NCI-H187 (cell line): ENCODE measurements at regions not wholly inside any gene's neighbourhood (a gene's known extent, or its start where the extent isn't known, plus 50 kb on each side); places are given as distances from the start of the nearest gene placed in this dataset.
"Not testable (repeated sequence)": the region's sequence is repeated elsewhere in the genome, so short reads cannot be mapped to it uniquely, and the experiment has no call there.

Experiments
- DNase-seq, 2 experiments: peaks; one replicate each; lab custom pipeline; 2025; lab: John Stamatoyannopoulos, UW

DNA sequence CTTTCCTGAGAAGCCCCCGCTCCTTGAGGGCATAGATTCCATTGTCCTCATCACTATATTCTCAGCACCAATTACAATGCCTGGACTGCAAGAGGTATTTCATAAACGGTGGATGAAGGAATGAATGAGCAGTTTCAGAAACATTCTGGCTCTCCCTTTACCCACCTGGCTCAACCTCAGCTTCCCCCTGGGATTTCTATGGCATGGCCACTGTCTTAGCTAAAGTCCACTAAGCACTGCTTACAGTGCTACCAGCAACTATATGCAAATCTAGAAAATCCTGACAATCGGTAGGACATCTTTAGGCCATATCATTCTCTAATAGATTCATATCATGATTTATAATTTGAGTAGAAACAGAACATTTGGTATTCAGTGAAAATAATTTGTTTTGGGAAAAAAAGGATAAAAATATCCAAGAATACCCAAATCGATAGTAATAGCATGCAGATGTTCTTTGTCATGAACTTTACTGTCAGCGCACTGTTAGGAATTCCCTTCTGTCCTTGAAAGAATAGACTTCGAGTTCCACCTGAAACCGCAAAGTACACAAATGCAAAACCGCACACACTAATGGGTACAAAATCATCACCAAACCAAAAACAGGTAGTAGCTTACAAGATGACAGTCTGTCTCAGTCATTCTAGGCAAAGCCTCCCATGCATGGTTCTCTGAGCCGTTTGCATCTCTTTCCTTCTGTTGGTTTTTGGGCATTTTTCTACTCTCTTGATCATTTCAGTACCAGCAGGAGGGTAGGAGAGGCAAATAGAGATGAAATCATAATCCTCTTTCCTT, 303.6 kb upstream of the ID2 start:
- peak; percentile 50 to 68 for DNase-seq

DNA sequence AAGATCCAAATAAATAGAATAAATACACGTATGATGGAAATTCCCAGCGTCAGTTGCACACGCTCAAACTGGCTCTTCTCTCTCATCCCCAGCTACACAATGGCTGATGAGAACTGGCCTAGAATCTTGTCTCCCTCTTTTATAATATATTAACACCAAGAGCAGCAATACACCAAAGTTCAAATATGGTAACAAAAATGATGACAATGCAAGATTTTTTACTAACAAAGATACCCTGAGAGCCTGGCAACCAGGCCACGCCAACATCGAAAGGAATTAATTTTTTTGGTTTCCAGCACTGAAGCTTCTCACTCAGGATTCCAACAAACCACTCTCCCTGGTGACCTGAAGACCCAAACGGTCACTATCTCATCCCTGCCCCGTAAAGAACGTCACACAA, 302.7 kb upstream of the ID2 start:
- no peak for DNase-seq

DNA sequence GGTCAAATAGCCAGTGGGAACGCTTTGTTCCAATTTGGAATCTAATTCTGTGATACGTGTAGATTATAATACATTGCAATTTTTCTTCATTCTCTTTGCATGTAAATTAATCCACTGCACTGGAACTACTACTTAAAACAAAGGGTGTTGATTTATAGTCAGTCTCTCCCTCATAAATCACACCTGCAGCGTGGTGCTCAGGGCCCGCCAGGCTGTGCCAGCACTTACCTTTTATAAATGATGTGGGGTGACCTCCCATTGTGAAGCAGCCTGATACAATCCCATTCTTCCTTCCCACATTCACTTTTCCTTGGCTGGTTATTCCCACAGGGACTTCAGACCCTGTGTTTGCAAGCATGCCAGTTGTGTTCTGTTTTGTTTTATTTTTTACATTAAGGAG, 302.3 kb upstream of the ID2 start:
- DNase-seq: peak; percentile 31 to 41

DNA sequence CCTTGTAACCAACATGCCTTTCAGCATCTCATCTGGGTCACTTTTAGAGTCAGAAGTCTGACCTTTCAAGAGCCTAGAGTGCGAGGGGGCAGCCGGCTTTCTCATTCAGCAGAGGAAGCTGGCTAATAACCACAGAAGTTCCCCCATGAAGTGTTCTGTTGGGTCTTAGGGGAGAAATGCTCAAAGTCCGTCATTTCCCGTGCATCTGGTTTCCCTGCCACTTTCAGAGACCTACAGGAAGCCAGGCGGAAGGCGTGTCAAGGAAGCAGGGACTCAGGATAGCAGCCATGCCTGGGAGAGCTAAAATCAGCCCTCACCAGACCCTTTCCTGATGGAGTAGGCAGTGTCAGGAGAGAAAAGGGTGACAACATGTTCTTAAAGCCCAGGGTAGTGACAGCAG, 301.8 kb upstream of the ID2 start:
- DNase-seq: no peak

DNA sequence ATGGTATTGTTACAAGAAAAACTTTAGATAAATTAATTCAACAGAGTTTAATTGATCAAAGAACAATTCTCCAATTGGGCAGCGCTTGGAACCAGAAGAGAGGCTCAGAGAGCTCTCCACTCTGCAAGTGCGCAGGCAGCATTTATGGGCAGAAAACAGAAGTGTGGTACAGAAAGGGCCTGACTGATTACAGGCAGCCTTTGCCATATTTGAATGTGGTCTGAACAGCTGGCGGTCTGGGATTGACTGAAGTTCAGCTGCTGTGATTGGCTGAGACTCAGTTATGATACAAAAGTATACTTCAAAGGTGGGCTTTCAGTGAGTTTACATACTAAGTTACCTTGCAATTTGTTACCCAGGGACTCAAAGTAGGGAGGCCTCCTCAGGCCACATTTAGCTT, 301.3 kb upstream of the ID2 start:
- DNase-seq: no peak

DNA sequence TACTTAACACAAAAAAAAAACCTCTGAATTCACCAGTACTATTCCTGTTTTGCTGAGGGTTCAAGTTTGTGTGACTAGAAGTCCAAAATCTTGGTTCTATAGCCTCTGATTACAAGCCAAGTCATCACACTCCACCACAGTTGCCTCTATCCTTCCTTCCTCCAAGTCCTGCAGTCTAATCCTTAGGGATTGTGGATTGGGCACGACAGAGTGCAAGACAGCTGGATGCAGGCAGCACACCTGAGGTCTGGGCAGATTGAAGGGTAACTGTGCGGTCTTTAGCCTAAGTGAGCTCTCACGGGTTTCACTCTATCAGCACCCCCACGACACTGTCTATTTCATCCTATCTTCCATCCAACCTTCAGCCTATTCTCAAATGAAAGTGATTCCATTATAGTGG, 299.4 kb upstream of the ID2 start:
- no peak for DNase-seq

DNA sequence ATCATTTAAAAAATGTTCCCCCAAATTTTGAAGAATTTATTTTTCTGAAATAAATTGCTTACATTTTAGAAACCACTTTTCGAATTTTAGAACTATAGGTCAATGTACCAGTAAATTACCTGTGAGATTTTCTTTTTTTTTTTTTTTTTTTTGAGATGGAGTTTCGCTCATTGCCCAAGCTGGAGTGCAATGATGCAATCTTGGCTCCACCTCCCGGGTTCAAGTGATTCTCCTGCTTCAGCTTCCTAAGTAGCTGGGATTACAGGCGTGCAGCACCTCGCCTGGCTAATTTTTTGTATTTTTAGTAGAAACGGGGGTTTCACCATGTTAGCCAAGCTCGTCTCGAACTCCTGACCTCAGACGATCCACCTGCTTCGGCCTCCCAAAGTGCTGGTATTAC, 295.1 kb upstream of the ID2 start:
- DNase-seq: not testable (repeated sequence)

DNA sequence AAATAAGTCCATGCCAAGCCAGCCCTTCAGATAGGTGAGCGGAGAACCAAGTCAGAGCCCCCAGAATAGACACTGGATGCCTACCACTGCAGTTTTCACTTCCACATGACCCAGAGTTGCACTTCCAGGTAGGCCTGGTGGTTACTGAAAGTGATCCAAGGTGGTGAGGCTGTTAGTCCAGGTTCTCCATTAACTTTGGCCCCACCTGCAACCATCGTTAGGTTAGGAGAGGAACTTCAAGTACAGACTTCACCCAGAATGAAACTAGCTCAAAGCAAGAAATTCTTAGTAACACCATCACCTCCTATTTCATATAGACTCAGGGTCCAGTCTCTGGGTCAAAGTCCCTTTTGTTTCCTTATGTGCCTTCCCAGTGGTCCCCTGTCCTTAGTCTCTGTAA, 293.1 kb upstream of the ID2 start:
- DNase-seq: no peak

DNA sequence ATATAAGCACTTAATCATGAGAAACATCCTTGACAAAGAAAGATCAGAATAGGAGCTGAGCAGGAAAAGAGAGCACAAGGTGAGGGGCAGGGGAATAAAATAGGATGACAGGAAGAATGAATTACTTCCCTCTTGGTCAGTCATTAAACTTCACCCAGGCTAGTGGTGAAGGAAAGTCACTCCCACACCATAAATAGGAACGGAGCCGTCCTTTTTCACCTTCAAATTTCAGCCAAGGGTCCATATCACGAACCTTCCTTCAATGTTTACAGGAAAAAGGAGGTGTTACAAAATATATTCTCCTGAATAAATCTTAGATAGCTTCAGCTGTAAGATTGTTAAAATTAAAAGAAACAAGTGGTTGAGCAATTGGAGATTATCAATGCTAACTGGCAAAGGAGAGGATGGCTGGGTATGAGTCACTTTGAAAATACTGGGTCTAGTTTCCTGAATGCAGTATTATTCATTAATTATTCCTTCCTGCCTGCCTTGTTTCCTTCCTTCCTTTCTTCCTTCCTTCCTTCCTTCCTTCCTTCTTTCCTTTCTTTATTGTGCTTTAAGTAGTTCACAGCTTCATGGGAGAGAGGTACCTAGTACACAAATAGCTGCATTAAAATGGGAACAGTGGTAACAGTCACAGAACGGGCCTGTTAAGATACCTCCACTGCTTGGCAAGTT, 292.3 kb upstream of the ID2 start:
- DNase-seq: no peak

DNA sequence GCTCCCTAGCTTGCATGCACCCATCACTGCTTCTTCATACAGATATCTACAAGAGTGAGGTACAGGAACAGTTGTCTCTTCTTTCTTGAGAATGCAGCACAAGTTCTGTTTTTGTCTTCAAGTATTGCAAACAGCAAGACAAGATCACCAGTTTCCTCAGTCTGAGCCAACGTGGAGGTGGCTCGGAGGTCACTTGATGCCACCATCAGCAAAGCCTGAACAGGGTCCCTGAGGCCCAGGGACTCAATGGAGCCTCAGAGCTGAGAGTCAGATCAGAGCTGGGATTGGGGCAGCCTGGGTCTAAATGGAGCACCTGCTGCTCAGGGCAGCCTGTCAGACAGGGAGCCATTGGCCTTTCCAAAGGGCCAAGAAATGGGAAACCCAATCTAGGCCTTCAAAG, 290.7 kb upstream of the ID2 start:
- no peak for DNase-seq

DNA sequence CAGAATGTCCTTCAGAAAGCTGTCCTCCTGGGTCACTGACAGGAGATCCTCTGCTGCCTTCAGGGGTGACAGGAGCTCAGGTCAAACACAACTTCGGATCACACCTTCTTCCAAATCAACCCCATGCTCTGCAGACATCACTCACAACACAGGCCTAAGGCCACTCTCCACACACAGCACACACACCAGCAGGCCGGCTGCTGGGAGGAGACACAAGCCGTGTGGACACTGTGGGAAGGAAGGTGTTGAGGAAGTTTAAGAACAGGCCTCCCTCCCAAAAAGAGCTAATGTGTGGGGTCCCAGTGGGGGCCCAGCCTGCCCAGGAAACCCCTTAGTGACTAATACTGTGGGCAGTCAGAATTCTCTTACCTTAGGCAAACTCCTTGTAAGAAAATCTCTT, 290.3 kb upstream of the ID2 start:
- DNase-seq: no peak

DNA sequence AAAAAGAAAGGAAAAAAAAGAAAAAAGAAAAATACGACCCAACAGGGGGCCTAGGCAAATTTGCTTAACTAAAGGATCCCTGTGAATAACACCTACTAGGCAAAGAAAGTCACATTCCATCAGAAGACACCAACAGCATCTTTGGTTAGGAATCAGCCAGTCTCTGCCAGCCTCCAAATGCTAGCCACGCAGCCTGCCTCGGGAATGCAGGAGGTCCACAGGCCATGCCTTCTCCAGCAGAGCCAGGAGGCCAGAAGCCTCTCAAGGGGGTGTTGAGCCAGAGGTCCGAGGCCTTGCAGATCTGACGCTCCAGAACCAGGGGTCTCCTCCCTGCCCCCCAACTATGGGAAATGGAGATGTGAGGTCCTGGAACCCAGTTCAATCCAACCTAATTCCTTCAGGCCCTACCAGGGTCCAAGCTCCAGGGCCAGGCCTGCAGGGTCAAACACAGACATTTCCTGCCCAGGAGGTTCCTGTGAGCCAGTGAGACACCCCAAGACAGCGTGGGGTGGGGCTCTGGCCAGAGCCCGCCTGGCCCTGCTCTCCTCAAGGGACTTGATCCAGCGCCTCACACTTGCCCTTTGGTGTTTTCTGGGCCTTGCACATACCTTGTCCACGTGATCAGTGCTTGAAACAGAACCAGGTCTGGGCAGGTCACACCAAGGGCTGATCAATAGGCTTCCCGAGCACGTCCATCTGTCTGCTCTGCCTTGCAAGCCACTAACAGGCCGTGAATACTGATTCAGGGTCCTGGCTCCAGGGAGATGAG, 289.6 kb upstream of the ID2 start:
- no peak for DNase-seq

DNA sequence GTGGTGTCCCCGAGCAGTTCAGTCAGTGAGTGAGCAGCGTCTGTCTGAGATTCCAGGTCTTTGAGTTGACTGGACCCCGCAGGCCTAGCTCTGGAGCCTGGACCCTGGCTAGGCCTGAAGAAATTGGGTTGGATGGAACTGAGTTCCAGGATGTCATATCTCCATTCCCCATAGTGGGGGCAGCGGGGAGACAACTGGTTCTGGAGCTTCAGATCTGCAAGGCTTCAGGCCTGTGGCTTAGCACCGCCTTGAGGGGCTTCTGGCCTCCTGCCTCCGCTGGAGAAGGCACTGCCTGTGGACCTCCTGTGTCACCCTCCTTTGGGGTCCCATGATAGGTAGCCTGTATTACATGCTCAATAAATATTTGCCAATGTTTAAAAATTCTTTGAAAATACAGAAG, 288.4 kb upstream of the ID2 start:
- no peak for DNase-seq

DNA sequence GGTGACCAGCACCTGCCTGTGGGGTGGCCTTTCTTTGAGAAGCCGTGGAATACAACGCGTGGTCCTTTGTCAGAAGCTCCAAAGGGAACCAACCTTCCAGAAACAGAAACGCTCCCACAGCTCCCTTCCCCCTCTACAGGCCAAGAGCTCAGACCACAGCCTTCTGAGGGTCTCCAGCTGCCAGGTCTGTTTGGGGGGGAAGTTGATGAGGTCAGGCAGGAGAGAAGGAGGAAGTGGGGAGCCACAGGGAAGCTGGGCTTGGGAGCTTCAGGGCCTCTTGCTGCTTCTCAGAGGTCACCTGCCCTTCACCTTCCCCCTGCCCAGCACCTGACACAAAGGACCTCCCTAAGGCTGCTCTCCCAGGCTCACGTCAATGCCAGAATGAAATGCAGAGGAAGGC, 287.7 kb upstream of the ID2 start:
- DNase-seq: no peak

DNA sequence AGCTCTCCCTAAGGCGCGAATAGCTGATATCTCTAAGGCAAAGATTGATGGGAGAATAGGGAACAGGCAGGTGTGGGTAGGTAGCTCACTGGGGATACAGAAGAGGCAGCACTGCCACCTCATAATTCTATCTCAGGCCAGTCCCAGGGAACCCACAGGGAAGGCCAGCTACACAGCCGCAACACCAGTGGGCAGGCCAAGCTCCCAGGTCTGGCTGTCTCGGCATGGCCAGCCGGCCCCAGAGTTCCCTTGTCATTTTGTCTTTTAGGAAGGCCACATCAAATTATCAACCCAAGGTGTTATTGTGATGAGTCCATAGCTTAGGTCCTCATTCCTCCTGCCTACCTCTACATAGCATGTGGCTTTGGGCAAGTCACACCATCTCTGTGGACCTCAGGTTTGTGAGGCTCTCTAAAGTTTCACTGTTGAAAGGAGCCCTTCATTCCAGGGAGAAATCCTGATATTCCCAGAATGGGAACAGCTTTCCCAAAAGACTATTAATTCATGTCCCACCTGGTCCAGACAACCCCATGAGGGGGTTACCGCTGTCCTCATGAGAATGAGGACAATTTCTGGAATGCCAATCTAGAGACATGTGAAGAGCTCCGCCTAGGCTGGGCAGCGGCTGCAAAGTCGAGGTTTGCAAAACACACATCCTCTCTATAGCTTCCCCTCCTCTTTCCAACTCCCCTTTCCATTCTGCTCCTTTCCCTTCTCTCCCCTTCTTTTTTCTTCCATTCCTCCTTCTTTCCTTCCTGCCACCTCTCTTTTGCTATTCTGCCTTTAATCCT, 287.1 kb upstream of the ID2 start:
- DNase-seq: no peak

DNA sequence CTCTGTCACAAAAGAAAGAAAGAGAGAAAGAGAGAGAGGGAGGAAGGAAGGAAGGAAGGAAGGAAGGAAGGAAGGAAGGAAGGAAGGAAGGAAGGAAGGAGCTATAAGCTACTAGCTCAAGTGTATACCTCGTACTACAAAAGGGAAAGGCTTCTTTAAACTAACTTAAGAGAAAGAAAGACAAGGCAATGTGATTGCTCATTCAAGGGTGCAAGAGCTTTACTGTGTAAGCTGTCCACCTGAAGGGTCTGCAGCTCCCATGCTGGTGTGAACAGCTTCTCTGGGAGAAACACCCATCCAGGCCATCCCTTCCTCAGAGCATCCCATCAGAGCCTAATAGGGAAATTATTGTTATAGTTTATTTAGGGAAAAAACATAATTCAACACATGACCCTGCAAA, 286.1 kb upstream of the ID2 start:
- DNase-seq: no peak

DNA sequence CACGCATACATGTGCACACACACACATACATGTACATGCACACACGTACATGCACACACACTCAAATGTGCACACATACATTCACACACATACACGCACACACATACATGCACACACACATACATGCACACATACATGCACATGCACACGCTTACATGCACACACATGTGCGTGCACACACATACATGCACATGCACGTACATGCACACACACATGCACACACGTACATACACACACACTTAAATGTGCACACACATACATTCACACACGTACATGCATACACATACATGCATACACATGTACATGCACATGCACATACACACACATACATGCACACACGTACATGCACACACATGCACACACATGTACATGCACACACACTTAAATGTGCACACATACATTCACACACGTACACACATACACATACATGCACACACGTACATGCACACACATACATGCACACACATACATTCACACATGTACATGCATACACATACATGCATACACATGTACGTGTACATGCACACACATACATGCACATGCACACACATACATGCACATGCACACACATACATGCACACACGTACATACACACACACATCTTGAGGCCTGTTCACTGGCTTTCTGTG, 283.7 kb upstream of the ID2 start:
- DNase-seq: no peak

DNA sequence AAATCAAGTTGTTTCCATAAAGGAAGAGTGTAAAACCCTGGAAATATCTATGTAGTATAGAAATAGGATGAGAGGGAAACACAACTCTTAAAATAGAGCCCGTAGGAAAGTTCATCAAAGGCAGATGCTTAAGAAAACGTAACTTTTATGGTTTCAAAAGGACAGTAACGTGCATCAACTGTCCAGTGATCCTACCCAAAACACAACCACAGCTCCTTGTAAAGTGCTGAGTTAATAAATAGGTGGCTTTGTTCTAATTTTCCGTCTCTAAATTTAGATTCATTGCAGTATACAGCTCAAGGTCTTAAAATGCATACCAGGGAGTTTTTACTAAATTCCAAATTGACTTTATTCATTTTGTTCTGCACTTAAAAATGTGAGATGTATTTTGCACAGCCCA, 282.1 kb upstream of the ID2 start:
- no peak for DNase-seq

DNA sequence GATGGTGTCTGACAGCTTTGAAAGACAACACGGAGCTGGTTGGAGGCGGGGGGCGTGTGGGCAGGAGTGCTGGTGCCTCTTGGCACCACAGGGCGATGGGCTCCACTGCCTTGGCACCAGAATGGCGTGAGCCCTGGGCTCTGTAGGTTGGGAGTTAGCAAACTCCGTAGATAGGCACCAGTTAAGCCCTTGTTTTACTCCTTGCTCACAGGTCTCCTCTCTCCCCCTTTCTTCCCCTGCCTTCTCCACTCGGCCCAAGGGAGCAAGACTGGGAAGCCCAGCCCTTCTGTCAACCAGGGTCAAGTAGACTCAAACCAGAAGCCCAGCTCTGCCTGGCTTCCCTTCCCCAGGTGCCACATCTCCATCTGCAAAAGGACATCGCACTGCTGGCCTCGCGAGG, 281.7 kb upstream of the ID2 start:
- no peak for DNase-seq

DNA sequence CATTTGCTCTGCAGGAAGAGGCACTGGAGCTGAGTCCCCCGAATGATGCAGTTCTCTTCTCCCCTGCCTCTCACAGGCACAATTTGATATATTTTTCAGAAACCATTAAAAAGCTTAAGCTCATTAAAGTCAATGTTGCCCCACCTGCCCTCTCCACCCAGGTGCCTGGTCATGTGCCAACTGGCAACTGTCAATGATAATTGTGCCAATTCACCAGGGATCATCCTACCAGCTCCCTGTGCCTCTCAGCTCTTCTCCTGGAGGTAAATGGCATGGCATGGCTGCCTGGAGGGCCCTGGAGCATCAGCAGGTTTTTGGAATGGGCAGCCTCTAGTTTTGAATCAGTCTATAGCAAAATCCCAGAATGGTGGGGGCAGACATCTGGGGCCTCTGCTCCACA, 279.6 kb upstream of the ID2 start:
- no peak for DNase-seq

DNA sequence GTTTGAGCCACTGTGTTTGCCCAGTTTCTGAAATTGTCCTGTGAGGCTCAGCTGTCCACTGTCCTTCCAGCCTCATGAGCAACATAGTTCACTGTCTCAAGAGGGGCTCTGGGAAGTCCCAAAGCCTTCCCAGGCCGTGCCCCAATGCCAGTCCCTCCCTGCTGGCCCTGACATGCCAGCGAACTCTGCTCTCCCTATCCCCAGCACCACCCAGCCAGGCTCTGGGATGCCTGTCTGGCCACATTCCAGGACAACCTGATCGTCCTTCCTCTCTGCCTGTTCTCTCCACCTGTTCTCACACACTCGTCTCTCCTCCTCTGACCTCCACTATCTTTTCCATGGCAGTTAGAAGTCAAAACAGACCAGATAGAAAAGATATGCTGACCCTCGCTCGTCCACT, 278.0 kb upstream of the ID2 start:
- DNase-seq: no peak

DNA sequence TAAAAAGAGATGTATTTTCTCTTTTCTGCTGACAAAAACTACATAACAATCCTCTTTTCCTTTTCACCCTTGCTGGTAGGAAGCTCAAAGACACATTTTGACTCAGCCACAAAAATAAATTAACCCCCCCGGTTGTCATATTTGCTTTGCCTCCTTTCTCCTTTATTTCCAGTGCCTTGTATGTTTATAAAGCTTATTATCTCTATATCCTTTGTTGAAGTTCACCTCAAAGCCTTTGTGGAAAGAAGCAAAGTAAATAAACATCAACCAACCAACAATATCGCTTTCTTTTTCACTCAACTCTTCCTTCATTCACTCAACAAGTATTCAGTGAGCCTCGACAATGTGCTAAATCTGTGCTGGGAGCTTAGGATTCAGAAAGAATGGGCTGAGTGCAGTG, 276.5 kb upstream of the ID2 start:
- no peak for DNase-seq
